Testis (tissue), 2 donors: ENCODE measurements at regions not wholly inside any gene's neighbourhood (a gene's known extent, or its start where the extent isn't known, plus 50 kb on each side); places are given as distances from the start of the nearest gene placed in this dataset.
A peak's percentile ranks its signal among the peaks of the same experiment; 100 is the strongest.

Experiments
- DNase-seq: peaks from one replicate; pipeline ENCODE4 v3.0.0-alpha.2; 2019
- H3K27ac ChIP-seq, 2 donors: fragments of 200-600 bp; sonication (generic); one replicate each; pipeline ENCODE4 v1.5.1; 2019
- H3K27me3 ChIP-seq: fragments of 200-600 bp; sonication (generic); one replicate; pipeline ENCODE4 v1.5.1; 2019
- H3K36me3 ChIP-seq: fragments of 200-600 bp; sonication (generic); one replicate; pipeline ENCODE4 v1.5.1; 2017; ENCODE audit warnings: low read depth; ENCODE audit errors: missing control alignments
- H3K4me1 ChIP-seq: fragments of 200-600 bp; sonication (generic); one replicate; pipeline ENCODE4 v1.5.1; 2019
- H3K4me3 ChIP-seq, 2 donors: fragments of 200-600 bp; sonication (generic); one replicate each; pipeline ENCODE4 v1.5.1; 2017 to 2019
- H3K9me3 ChIP-seq: fragments of 200-600 bp; sonication (generic); one replicate; pipeline ENCODE4 v1.5.1; 2017
- POLR2A ChIP-seq: fragments of 450-650 bp; IDR thresholded peaks from one replicate; pipeline ENCODE4 v1.6.1; 2017; ENCODE audit warnings: antibody characterized with exemption, mild to moderate bottlenecking, moderate library complexity
- WGBS, 2 donors: methylation state at CpG; one replicate each; pipeline ENCODE4 v1.1.5; 2018; 5-methylcytosine and 5-hydroxymethylcytosine counted together
- intact Hi-C: fragments of 100-400 bp; cut with DNase I; formaldehyde crosslinking; loops from one replicate; pipeline ENCODE4 v1.15.1; 2023; ENCODE audit warnings: low total_unique reads
- TF ChIP-seq, protein P1 (sequence below), 3 experiments: fragments of 450-650 bp in 2 of 3; fragments of 200-600 bp in 1 of 3; sonication (generic) in 1 of 3; IDR thresholded peaks; one replicate each; pipeline ENCODE4 v1.5.1; 2016 to 2019; ENCODE audit warnings: antibody characterized with exemption in 3 of 3, mild to moderate bottlenecking in 2 of 3, moderate library complexity in 1 of 3

DNA sequence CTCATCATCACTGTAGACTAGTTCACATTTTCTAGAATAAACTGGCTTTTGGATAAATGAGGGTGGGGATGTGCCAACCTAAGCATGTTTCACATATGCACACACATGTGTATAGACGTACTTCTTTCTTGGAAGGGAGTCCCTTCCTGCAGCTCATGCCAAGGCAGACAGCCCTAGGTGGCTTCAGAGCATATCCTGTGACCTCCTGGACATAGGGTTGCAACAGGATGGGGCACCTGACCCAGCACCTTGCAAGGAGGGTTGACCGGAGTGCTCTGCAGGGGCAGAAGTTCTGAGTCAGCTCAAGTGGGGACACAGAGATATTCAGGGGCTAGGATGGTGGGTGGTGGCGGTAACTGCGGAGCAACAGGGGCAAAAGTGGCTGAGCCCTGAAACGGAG lies 68.6 kb upstream of the RALGAPA2 start:
- no peak overlapping the region for H3K4me3 ChIP-seq
- DNase-seq: no peak
- intact Hi-C loops: no loop called here
- TF ChIP-seq, protein P1, sequence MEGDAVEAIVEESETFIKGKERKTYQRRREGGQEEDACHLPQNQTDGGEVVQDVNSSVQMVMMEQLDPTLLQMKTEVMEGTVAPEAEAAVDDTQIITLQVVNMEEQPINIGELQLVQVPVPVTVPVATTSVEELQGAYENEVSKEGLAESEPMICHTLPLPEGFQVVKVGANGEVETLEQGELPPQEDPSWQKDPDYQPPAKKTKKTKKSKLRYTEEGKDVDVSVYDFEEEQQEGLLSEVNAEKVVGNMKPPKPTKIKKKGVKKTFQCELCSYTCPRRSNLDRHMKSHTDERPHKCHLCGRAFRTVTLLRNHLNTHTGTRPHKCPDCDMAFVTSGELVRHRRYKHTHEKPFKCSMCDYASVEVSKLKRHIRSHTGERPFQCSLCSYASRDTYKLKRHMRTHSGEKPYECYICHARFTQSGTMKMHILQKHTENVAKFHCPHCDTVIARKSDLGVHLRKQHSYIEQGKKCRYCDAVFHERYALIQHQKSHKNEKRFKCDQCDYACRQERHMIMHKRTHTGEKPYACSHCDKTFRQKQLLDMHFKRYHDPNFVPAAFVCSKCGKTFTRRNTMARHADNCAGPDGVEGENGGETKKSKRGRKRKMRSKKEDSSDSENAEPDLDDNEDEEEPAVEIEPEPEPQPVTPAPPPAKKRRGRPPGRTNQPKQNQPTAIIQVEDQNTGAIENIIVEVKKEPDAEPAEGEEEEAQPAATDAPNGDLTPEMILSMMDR (IDR thresholded peaks at IDR 0.05): no peak
- no peak for TF ChIP-seq POLR2A
- no peaks in the 10 kb centered on the region for H3K9me3 ChIP-seq
- 94 to 95% methylated on average over 4 to 5 of the region's 5 CpGs for WGBS, 2 donors
- H3K4me1 ChIP-seq: peaks cover 3% of the 10 kb centered on the region
- H3K27me3 ChIP-seq: no peaks in the 10 kb centered on the region
- H3K36me3 ChIP-seq: no peaks in the 10 kb centered on the region
- H3K27ac ChIP-seq: no peak overlapping the region

DNA sequence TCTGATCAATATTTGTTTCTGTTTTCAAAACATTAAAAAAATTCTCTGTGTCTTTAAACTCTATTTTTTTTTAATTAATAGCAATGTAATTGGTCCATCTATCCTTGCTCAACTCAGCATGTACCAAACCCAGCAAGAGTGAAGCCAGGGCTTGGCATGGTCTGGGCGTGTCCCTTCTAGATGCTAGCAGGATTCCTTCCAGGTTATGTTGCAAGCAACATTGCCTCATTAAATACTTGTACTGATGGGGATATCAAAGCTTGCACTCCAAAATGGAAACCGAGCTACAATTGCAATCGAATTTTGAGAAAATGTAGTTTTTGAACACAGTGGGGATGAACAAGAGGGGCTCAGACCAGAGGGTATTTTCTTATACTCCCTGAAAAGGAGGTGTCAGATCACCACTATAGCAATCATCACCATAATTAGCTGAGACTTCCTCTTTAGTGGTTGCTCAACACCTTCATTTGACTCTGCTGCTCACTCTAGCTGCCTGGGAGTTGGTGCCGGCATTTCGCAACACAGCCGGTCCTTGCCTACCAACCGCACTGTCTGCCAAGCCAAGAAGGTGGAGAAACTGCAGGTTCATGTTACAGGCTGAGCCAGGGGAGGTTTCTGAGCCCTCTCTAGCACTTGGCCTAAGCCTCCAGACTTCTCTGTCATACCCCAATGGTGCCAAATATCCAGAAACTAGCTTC lies 67.8 kb upstream of the RALGAPA2 start:
- H3K4me1 ChIP-seq: peaks cover 3% of the 10 kb centered on the region
- H3K9me3 ChIP-seq: no peaks in the 10 kb centered on the region
- H3K36me3 ChIP-seq: no peaks in the 10 kb centered on the region
- no peak for TF ChIP-seq POLR2A
- H3K27ac ChIP-seq: no peak overlapping the region
- 86 to 90% methylated on average over 7 of the region's 7 CpGs for WGBS, 2 donors
- intact Hi-C loops: no loop called here
- no peaks in the 10 kb centered on the region for H3K27me3 ChIP-seq
- peak; percentile 23 for DNase-seq
- no peak overlapping the region for H3K4me3 ChIP-seq

DNA sequence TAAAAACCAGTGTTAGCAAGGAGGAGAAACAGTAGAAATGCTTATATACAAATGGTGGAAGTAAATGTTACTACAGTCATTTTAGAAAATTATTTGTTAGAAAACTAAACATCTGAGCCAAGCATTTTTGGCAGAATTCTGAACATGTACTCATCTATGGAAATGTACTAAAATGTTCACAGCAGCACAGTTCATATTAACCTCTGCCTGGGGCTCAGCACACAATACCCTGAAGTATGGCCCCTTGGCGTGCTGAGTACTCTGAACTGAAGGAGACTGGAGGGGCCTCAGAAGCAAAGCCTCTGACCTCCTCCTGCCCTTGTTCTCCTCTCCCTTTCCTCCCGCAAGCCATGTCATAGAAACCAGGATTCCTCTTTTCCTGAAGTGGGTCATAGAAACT lies 66.2 kb upstream of the RALGAPA2 start:
- no peak for DNase-seq
- Histone ChIP-seq H3K9me3 (no peaks in the 10 kb centered on the region), H3K4me1 (peaks cover 3% of the 10 kb centered on the region), H3K4me3 (no peak overlapping the region), H3K27ac (no peak overlapping the region), H3K36me3 (no peaks in the 10 kb centered on the region), H3K27me3 (no peaks in the 10 kb centered on the region)
- 57 to 86% methylated on average over 2 of the region's 2 CpGs for WGBS, 2 donors
- intact Hi-C loops: no loop called here
- TF ChIP-seq, protein P1 (IDR thresholded peaks at IDR 0.05): no peak
- no peak for TF ChIP-seq POLR2A

DNA sequence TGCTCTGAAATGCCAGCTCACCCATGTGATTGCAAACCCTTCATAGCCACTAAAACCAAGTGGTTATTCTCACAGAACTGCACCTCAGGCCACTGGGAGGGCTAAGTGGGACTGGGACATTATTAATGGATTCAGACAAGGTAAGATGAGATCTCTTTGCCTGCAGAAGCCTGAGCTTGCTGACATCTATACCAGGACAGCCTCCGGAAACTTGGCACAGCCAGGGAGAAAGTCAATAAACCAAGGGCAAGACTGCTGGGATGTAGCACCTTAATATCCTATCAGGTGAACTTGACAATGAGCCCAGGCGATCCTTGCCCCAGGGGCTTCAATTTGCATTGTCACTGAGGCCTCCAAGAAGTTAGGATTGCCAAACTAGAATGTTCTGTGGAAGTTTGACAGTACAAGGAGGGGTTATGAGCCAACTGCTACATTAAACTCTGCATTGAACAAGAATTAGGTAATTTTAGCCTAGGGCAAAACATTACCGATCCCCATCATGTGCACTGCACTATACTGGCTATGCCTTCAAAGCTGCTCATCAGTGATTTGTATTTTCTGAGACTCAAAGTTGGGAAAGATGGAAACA lies 60.1 kb upstream of the RALGAPA2 start:
- no peaks in the 10 kb centered on the region for H3K4me1 ChIP-seq
- no peak for DNase-seq
- intact Hi-C loops: no loop called here
- no peak for TF ChIP-seq POLR2A
- TF ChIP-seq, protein P1 (IDR thresholded peaks at IDR 0.05): no peak
- no peaks in the 10 kb centered on the region for H3K27me3 ChIP-seq
- no peaks in the 10 kb centered on the region for H3K36me3 ChIP-seq
- H3K9me3 ChIP-seq: no peaks in the 10 kb centered on the region
- H3K4me3 ChIP-seq: no peak overlapping the region
- no peak overlapping the region for H3K27ac ChIP-seq
- 87 to 96% methylated on average over 3 of the region's 3 CpGs for WGBS, 2 donors

DNA sequence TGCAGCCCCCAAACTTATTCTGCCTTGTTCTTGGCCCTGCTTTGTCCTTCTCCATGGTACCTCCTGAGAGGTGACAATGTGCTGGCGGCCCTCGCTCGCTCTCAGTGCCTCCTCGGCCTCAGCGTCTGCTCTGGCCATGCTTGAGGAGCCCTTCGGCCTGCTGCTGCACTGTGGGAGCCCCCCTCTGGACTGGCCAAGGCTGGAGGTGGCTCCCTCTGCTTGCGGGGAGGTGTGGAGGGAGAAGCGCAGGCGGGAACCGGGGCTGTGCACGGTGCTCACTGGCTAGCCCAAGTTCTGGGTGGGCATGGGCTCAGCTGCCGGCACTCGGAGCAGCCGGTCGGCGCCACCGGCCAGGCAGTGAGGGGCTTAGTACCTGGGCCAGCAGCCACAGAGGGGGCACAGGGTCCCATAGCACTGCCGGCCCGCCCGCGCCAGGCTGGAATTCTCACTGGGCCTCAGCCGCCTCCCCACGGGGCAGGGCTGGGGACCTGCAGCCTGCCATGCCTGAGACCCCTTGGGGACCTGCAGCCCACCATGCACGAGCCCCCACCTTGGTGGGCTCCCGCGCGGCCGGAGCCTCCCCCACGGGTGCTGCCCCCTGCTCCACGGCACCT lies 55.9 kb upstream of the RALGAPA2 start:
- Histone ChIP-seq H3K9me3 (no peaks in the 10 kb centered on the region), H3K27ac (no peak overlapping the region), H3K4me1 (no peaks in the 10 kb centered on the region), H3K27me3 (no peaks in the 10 kb centered on the region), H3K36me3 (no peaks in the 10 kb centered on the region), H3K4me3 (no peak overlapping the region)
- intact Hi-C loops: no loop called here
- WGBS, 2 donors: 75 to 82% methylated on average over 7 to 30 of the region's 30 CpGs
- DNase-seq: no peak
- no peak for TF ChIP-seq POLR2A
